Esophagus mucosa (tissue), 1 donor: ENCODE measurements at regions not wholly inside any gene's neighbourhood (a gene's known extent, or its start where the extent isn't known, plus 50 kb on each side); places are given as distances from the start of the nearest gene placed in this dataset.

Source experiments
- ATAC-seq: fragments of 200-7000 bp; cut with Tn5 transposase; one replicate; pipeline ENCODE4 v1.9.1; 2020
- donor health status: DM: yes; HTN: yes; CAD: no.

- no peak for ATAC-seq
Measured at GRCh38 chr13:81757348-81757970, 1416.5 kb upstream of the SPRY2 start.

GRCh38 chr13:81745391-81745790, 1404.5 kb upstream of the SPRY2 start:
- ATAC-seq = no peak

GRCh38 chr13:81738364-81738763, 1397.4 kb upstream of the SPRY2 start:
- no peak for ATAC-seq

GRCh38 chr13:81726037-81726726, 1385.3 kb upstream of the SPRY2 start:
- ATAC-seq = peak; percentile 89

GRCh38 chr13:81722456-81722855, 1381.5 kb upstream of the SPRY2 start:
- no peak for ATAC-seq

GRCh38 chr13:81721400-81721799, 1380.5 kb upstream of the SPRY2 start:
- no peak for ATAC-seq

GRCh38 chr13:81714513-81714912, 1373.6 kb upstream of the SPRY2 start:
- no peak for ATAC-seq

GRCh38 chr13:81713201-81713600, 1372.3 kb upstream of the SPRY2 start:
- no peak for ATAC-seq

GRCh38 chr13:81697826-81698225, 1356.9 kb upstream of the SPRY2 start:
- no peak for ATAC-seq

- peak; percentile 57 for ATAC-seq
Measured at GRCh38 chr13:81686877-81687276, 1346.0 kb upstream of the SPRY2 start.

- no peak for ATAC-seq
Measured at GRCh38 chr13:81683521-81683920, 1342.6 kb upstream of the SPRY2 start.

- ATAC-seq = no peak
Measured at GRCh38 chr13:81682081-81682630, 1341.2 kb upstream of the SPRY2 start.

- ATAC-seq = no peak
Measured at GRCh38 chr13:81677857-81678256, 1336.9 kb upstream of the SPRY2 start.

- ATAC-seq = no peak
Measured at GRCh38 chr13:81676008-81676407, 1335.1 kb upstream of the SPRY2 start.

- ATAC-seq = no peak
Measured at GRCh38 chr13:81671064-81671463, 1330.1 kb upstream of the SPRY2 start.

- ATAC-seq = no peak
Measured at GRCh38 chr13:81670048-81670447, 1329.1 kb upstream of the SPRY2 start.

GRCh38 chr13:81664872-81665271, 1323.9 kb upstream of the SPRY2 start:
- no peak for ATAC-seq

GRCh38 chr13:81659984-81660383, 1319.1 kb upstream of the SPRY2 start:
- ATAC-seq = no peak

- no peak for ATAC-seq
Measured at GRCh38 chr13:81658598-81659370, 1317.9 kb upstream of the SPRY2 start.

GRCh38 chr13:81639984-81640582, 1299.2 kb upstream of the SPRY2 start:
- no peak for ATAC-seq

GRCh38 chr13:81637457-81637856, 1296.5 kb upstream of the SPRY2 start:
- ATAC-seq = no peak

- ATAC-seq = no peak
Measured at GRCh38 chr13:81636120-81636519, 1295.2 kb upstream of the SPRY2 start.

- no peak for ATAC-seq
Measured at GRCh38 chr13:81615031-81615430, 1274.1 kb upstream of the SPRY2 start.
